NCI-H2227 treated with DMSO at 0.1 percent for 48 hours (cell line): ENCODE measurements at regions not wholly inside any gene's neighbourhood (a gene's known extent, or its start where the extent isn't known, plus 50 kb on each side); places are given as distances from the start of the nearest gene placed in this dataset.
"Not testable (repeated sequence)": the region's sequence is repeated elsewhere in the genome, so short reads cannot be mapped to it uniquely, and the experiment has no call there.

Source experiments
- DNase-seq: peaks from one replicate; lab custom pipeline; 2025; lab: John Stamatoyannopoulos, UW

DNA sequence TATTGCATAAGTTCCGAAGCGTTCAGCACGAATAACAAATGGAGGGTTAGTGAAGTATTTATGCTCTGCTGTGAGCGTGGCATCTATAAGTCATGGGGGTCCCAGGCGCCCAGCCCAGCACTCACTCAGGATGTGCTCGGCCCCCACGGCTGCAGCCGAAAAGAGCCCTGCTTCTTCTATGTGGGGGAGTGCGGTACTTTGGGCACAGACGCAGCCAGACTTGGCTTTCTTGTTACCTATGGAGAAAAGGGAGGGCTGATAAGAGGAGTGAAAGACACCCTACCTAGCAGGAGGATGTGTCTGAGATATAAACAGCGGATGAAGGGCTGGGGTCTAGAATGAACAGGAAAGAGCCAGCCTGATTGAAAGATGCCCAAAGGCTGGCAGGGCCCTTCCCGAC lies 51.4 kb downstream of the MRPL36 start:
- DNase-seq = no peak

GRCh38 chr5:1747803-1748085 lies 51.9 kb downstream of the MRPL36 start:
- DNase-seq = no peak

DNA sequence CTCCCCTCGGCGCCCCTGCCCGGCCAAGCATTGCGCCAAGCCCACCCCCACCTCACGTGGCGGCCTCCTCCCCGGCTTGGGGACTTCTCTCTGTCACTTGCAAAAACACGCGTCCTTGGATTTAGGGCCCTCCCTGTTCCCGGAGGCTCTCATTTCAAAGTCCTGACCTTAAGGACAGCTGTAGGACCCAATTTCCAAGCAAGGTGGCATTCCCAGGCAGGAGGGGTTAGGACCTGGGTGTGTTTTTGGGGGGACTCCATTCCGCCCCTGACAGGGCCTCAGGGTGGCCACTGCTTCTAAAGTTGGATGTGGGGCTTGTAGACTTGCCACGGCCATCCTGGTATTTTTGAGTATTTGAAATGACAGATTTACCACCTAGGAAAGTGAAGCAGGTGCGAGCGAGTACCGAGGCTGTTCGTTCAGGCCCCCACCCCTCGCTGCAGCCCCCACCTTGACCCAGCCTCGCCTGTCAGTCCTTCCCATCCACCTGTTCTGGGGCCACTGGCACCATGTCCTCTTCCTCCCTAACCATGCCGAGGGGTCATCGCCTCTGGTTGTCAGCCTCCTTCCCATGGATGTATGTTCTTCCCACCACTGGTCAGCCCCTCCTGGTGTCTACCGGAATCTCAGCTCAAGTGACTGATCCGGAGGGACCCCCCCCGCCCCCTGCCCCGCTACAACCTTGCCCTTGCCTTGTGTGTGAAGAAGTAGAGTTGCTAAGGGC lies 52.4 kb downstream of the MRPL36 start:
- no peak for DNase-seq

DNA sequence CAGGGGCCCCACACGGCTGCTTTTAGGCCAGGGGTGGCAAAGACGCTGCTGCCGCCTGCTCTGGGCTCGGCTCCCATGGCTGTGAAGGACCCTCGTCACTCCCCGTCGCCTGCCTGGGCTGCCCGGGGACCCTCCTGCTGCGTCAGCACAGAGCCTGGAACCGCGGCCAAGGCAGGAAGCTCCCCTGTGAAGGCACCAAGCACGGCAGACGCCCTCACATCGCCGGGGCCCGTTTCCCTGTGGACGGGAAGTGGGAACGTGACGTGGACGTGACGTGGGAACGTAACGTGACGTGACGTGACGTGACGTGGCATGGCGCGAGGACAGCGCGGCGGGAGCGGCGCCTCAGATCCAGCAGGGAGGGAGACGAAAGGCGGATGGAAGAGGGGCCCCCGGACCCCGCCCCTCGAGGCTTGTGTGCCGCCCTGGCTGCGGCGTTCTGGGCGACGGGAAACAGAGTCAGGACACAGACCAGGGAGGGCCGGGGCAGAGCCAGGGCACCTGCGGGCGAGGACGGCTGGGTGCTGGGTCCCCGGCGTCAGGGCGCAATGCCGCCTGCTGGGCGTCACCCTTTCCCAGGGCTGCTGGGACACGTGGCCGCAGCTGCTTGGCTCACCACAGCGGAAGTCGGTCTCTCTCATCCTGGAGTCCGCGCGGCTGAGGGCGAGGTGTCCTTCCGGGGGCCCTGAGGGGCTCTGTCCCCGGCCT lies 53.1 kb downstream of the MRPL36 start:
- DNase-seq = no peak

GRCh38 chr5:1745796-1746370 lies 53.8 kb downstream of the MRPL36 start:
- no peak for DNase-seq

GRCh38 chr5:1745123-1745795 lies 54.4 kb downstream of the MRPL36 start:
- no peak for DNase-seq

GRCh38 chr5:1744393-1745122 lies 55.1 kb downstream of the MRPL36 start:
- no peak for DNase-seq

- DNase-seq = no peak
Observed at GRCh38 chr5:1743769-1744085, 55.9 kb downstream of the MRPL36 start.

GRCh38 chr5:1743061-1743768 lies 56.4 kb downstream of the MRPL36 start:
- DNase-seq = no peak

DNA sequence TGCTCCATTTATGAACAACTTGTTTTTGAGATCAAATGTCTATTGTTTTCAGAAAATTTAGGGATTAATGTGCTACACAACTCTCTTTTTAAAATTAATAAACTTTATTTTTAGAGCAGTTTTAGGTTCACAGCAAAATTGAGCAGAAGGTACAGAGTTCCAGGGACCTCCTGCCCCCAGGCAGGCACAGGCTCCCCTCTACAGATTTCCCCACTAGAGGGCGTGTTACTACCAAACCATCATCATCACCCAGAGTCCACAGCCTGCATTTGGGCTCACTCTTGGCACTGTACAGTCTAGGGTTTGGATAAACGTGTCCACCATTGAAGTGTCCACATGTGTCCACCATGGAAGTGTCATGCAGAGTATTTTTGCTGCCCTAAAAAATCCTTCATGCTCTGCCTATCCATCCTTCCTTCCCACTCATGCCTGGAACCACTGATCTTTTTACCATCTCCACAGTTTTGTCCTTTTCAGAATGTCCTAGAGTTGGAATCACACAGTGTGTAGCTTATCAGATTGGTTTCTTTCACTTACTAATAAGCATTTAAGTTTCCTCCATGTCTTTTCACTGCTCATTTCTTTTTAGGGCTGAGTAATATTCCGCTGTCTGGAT lies 61.7 kb downstream of the MRPL36 start:
- no peak for DNase-seq

GRCh38 chr5:1736889-1737711 lies 62.5 kb downstream of the MRPL36 start:
- DNase-seq = no peak

DNA sequence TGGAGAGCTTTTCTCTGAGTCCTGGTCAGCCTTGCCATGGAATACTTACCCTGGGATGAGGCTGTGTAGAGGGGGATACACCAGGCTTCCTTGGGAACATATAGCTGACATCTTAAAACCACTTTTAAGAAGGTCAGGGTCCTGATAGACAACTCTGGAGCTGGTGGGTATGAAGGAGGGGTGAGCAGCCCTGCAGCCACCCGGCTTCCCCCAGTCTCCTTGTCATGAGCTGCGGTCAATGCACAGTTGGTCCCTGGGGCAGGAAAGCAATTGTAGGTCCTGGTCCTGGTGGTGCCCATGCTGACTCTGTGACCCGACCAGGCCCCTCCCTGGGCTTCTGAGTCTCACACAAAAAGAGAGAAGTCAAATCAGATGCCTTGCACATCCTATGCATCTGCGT lies 63.6 kb downstream of the MRPL36 start:
- DNase-seq = no peak

- no peak for DNase-seq
Observed at GRCh38 chr5:1735320-1735970, 64.2 kb downstream of the MRPL36 start.

DNA sequence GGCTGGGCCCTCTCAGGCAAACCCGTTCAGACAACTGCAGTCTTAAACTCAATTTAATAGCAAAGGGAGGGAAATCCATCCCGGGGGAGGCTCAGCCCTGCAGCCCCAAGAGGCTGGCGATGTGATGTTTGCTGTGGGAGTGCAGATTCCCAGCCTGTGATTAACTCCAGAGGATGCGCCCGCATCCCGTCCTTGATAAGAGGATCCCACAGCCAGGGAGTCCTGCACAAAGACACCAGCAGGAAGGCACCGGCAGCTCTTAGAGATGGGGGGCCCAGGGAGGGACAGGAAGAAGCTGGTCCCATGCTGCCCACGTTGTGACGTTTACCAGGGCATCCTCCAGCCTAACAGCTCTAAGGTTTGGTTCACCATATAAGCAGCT lies 64.7 kb downstream of the MRPL36 start:
- DNase-seq = no peak

- no peak for DNase-seq
Observed at GRCh38 chr5:1734271-1734907, 65.2 kb downstream of the MRPL36 start.

DNA sequence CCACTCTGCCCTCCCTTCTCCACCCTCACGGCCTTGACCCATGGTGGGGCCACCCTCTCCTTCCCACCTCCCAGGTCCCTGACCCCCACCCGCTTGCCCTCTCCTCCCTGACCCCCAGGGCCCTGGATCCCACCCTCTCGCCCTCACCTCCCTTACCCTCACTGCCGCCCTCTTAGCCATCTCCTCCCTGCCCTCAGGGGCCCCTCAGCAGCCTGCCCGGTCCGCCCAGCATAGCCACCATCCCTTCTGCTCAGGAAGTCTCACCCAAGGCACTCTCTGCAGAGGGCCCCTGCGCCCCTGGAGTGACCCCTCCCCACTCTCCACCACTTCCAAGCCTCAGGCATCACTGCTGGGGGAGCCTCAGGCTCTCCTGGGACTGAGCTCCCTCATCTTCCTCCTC lies 66.3 kb downstream of the MRPL36 start:
- DNase-seq = no peak

GRCh38 chr5:1732945-1733344 lies 66.7 kb downstream of the MRPL36 start:
- no peak for DNase-seq

GRCh38 chr5:1732238-1732941 lies 67.2 kb downstream of the MRPL36 start:
- DNase-seq = no peak

DNA sequence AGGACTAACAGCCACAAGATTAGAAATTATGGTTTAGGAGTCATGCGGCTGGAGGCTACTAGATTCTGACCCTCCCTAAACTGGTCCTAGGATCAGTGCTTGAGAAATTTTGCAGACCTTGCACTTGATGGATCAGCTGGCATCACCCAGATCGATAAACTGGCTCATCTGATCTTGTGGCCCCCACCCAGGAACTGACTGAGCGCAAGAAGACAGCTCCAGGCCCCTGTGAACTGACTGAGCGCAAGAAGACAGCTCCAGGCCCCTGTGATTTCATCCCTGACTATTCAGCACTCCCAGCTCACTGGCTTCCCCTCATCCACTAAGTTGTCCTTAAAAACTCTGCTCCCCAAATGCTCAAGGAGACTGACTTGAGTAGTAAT lies 67.8 kb downstream of the MRPL36 start:
- not testable (repeated sequence) for DNase-seq
